Suprapubic skin (tissue), 4 donors: ENCODE measurements at regions not wholly inside any gene's neighbourhood (a gene's known extent, or its start where the extent isn't known, plus 50 kb on each side); places are given as distances from the start of the nearest gene placed in this dataset.

Experiments used
- CTCF ChIP-seq, 2 donors: fragments of 200-600 bp in 1 of 2; fragments of 450-650 bp in 1 of 2; sonication (generic) in 1 of 2; IDR thresholded peaks; one replicate each; pipeline ENCODE4 v1.5.1; 2016 to 2019; ENCODE audit warnings: antibody characterized with exemption in 2 of 2, mild to moderate bottlenecking in 1 of 2, moderate library complexity in 1 of 2
- EP300 ChIP-seq: sonication (generic); formaldehyde crosslinking; IDR thresholded peaks from one replicate; pipeline ENCODE4 v1.6.1; 2017; ENCODE audit warnings: antibody characterized with exemption
- POLR2A ChIP-seq, 2 donors: fragments of 450-650 bp; IDR thresholded peaks; one replicate each; pipeline ENCODE4 v1.6.1; 2017; ENCODE audit warnings: antibody characterized with exemption in 2 of 2, mild to moderate bottlenecking in 2 of 2, moderate library complexity in 2 of 2
- POLR2AphosphoS5 ChIP-seq, 3 donors: sonication (generic); formaldehyde crosslinking; IDR thresholded peaks; one replicate each; pipeline ENCODE4 v1.6.1; 2017; ENCODE audit warnings: antibody characterized with exemption in 3 of 3

- TF ChIP-seq POLR2A (IDR thresholded peaks at IDR 0.05) (no peak), CTCF (IDR thresholded peaks at IDR 0.05) (no peak), EP300 (no peak), POLR2AphosphoS5 (IDR thresholded peaks at IDR 0.05) (no peak)
Observed at GRCh38 chr11:28726432-28726831, 618.2 kb downstream of the METTL15 start.
